ENCODE measurements at regions not wholly inside any gene's neighbourhood (a gene's known extent, or its start where the extent isn't known, plus 50 kb on each side); places are given as distances from the start of the nearest gene placed in this dataset.

- Histone ChIP-seq H4K20me1 (ENCODE audit: insufficient read depth, poor library complexity, severe bottlenecking) (no peaks in the 10 kb centered on the region), H2AFZ (no peak overlapping the region), H3K27ac (no peak overlapping the region), H3K27me3 (no peaks in the 10 kb centered on the region), H3K9me2 (replicated peaks; ENCODE audit: insufficient read depth) (no peaks in the 10 kb centered on the region), H3K4me1 (ENCODE audit: insufficient read depth) (no peaks in the 10 kb centered on the region), H3K36me3 (replicated peaks; ENCODE audit: insufficient read depth, low read depth) (no peaks in the 10 kb centered on the region), H3K4me2 (no peak overlapping the region), H3K9me3 (ENCODE audit: low read depth) (no peaks in the 10 kb centered on the region), H3K4me3 (no peak overlapping the region), H3K79me2 (no peaks in the 10 kb centered on the region)
- DNase-seq (ENCODE audit: low spot score), result no peak
- 93% methylated on average over 2 of the region's 2 CpGs for WGBS (ENCODE audit: low lambda C conversion rate, missing lambda C conversion rate)
- TF ChIP-seq EZH2phosphoT487 (IDR thresholded peaks at IDR 0.05; ENCODE audit: low read depth, severe bottlenecking, unreplicated experiment) (no peak), EZH2 (IDR thresholded peaks at IDR 0.05; ENCODE audit: borderline replicate concordance) (no peak), CTCF (IDR thresholded peaks at IDR 0.05; ENCODE audit: poor library complexity) (no peak)
Measured at GRCh38 chr2:51251356-51251755, 219.4 kb upstream of the NRXN1 start.

GRCh38 chr2:51247252-51247805 is 215.4 kb upstream of the NRXN1 start:
- H3K27me3 ChIP-seq, result no peaks in the 10 kb centered on the region
- no peaks in the 10 kb centered on the region for H3K36me3 ChIP-seq (replicated peaks; ENCODE audit: insufficient read depth, low read depth)
- no peak overlapping the region for H3K27ac ChIP-seq
- no peaks in the 10 kb centered on the region for H3K79me2 ChIP-seq
- WGBS (ENCODE audit: low lambda C conversion rate, missing lambda C conversion rate), result 93% methylated on average over 7 of the region's 7 CpGs
- DNase-seq (ENCODE audit: low spot score), result no peak
- no peaks in the 10 kb centered on the region for H3K4me1 ChIP-seq (ENCODE audit: insufficient read depth)
- TF ChIP-seq EZH2 (IDR thresholded peaks at IDR 0.05; ENCODE audit: borderline replicate concordance) (no peak), CTCF (IDR thresholded peaks at IDR 0.05; ENCODE audit: poor library complexity) (no peak), EZH2phosphoT487 (IDR thresholded peaks at IDR 0.05; ENCODE audit: low read depth, severe bottlenecking, unreplicated experiment) (no peak)
- H2AFZ ChIP-seq, result no peak overlapping the region
- H3K9me2 ChIP-seq (replicated peaks; ENCODE audit: insufficient read depth), result no peaks in the 10 kb centered on the region
- H4K20me1 ChIP-seq (ENCODE audit: insufficient read depth, poor library complexity, severe bottlenecking), result no peaks in the 10 kb centered on the region
- no peaks in the 10 kb centered on the region for H3K9me3 ChIP-seq (ENCODE audit: low read depth)
- H3K4me3 ChIP-seq, result no peak overlapping the region
- H3K4me2 ChIP-seq, result no peak overlapping the region

GRCh38 chr2:51243892-51244535 is 212.1 kb upstream of the NRXN1 start:
- H3K27me3 ChIP-seq, result no peaks in the 10 kb centered on the region
- TF ChIP-seq EZH2phosphoT487 (IDR thresholded peaks at IDR 0.05; ENCODE audit: low read depth, severe bottlenecking, unreplicated experiment), result no peak
- TF ChIP-seq EZH2 (IDR thresholded peaks at IDR 0.05; ENCODE audit: borderline replicate concordance), result no peak
- TF ChIP-seq CTCF (IDR thresholded peaks at IDR 0.05; ENCODE audit: poor library complexity), result no peak
- DNase-seq (ENCODE audit: low spot score), result no peak
- no peaks in the 10 kb centered on the region for H3K79me2 ChIP-seq
- no peaks in the 10 kb centered on the region for H3K4me1 ChIP-seq (ENCODE audit: insufficient read depth)
- no peaks in the 10 kb centered on the region for H4K20me1 ChIP-seq (ENCODE audit: insufficient read depth, poor library complexity, severe bottlenecking)
- H3K4me3 ChIP-seq, result no peak overlapping the region
- H3K9me3 ChIP-seq (ENCODE audit: low read depth), result no peaks in the 10 kb centered on the region
- no peaks in the 10 kb centered on the region for H3K9me2 ChIP-seq (replicated peaks; ENCODE audit: insufficient read depth)
- no peaks in the 10 kb centered on the region for H3K36me3 ChIP-seq (replicated peaks; ENCODE audit: insufficient read depth, low read depth)
- H3K4me2 ChIP-seq, result no peak overlapping the region
- no peak overlapping the region for H2AFZ ChIP-seq
- H3K27ac ChIP-seq, result no peak overlapping the region
